HG03097 (cell line): ENCODE measurements at regions not wholly inside any gene's neighbourhood (a gene's known extent, or its start where the extent isn't known, plus 50 kb on each side); places are given as distances from the start of the nearest gene placed in this dataset.
"Not testable (repeated sequence)": the region's sequence is repeated elsewhere in the genome, so short reads cannot be mapped to it uniquely, and the experiment has no call there.

Experiments
- ATAC-seq: cut with Tn5 transposase; IDR thresholded peaks from one replicate; pipeline ENCODE4 v1.9.1; 2021; ENCODE audit not compliant: unreplicated experiment, low FRiP score

GRCh38 chr11:109961261-109961660 lies 131.9 kb upstream of the ZC3H12C start:
- no peak for ATAC-seq

GRCh38 chr11:109963101-109963500 lies 130.1 kb upstream of the ZC3H12C start:
- ATAC-seq = no peak

GRCh38 chr11:109964487-109964886 lies 128.7 kb upstream of the ZC3H12C start:
- ATAC-seq = no peak

GRCh38 chr11:109965445-109965844 lies 127.7 kb upstream of the ZC3H12C start:
- not testable (repeated sequence) for ATAC-seq

- not testable (repeated sequence) for ATAC-seq
Observed at GRCh38 chr11:109965926-109966325, 127.3 kb upstream of the ZC3H12C start.

GRCh38 chr11:109967136-109967535 lies 126.1 kb upstream of the ZC3H12C start:
- not testable (repeated sequence) for ATAC-seq

GRCh38 chr11:109968299-109968698 lies 124.9 kb upstream of the ZC3H12C start:
- ATAC-seq = no peak

- no peak for ATAC-seq
Observed at GRCh38 chr11:109968781-109969180, 124.4 kb upstream of the ZC3H12C start.

- ATAC-seq = peak; percentile 54
Observed at GRCh38 chr11:109970516-109971183, 122.5 kb upstream of the ZC3H12C start.

GRCh38 chr11:109971184-109971523 lies 122.0 kb upstream of the ZC3H12C start:
- no peak for ATAC-seq

- ATAC-seq = peak; percentile 45
Observed at GRCh38 chr11:109972181-109972715, 120.9 kb upstream of the ZC3H12C start.

- no peak for ATAC-seq
Observed at GRCh38 chr11:109972939-109973338, 120.3 kb upstream of the ZC3H12C start.

- ATAC-seq = no peak
Observed at GRCh38 chr11:109973486-109973885, 119.7 kb upstream of the ZC3H12C start.

GRCh38 chr11:109974523-109974922 lies 118.7 kb upstream of the ZC3H12C start:
- ATAC-seq = no peak

GRCh38 chr11:109978895-109979294 lies 114.3 kb upstream of the ZC3H12C start:
- no peak for ATAC-seq

GRCh38 chr11:109981031-109981636 lies 112.1 kb upstream of the ZC3H12C start:
- ATAC-seq = no peak

GRCh38 chr11:109983358-109983757 lies 109.8 kb upstream of the ZC3H12C start:
- ATAC-seq = no peak

- no peak for ATAC-seq
Observed at GRCh38 chr11:109984634-109985289, 108.4 kb upstream of the ZC3H12C start.

GRCh38 chr11:109986488-109986887 lies 106.7 kb upstream of the ZC3H12C start:
- ATAC-seq = no peak

- ATAC-seq = no peak
Observed at GRCh38 chr11:109991835-109992234, 101.4 kb upstream of the ZC3H12C start.

GRCh38 chr11:109993786-109994185 lies 99.4 kb upstream of the ZC3H12C start:
- ATAC-seq = no peak

- no peak for ATAC-seq
Observed at GRCh38 chr11:109994907-109995306, 98.3 kb upstream of the ZC3H12C start.
